ENCODE measurements at regions not wholly inside any gene's neighbourhood (a gene's known extent, or its start where the extent isn't known, plus 50 kb on each side); places are given as distances from the start of the nearest gene placed in this dataset.

DNA sequence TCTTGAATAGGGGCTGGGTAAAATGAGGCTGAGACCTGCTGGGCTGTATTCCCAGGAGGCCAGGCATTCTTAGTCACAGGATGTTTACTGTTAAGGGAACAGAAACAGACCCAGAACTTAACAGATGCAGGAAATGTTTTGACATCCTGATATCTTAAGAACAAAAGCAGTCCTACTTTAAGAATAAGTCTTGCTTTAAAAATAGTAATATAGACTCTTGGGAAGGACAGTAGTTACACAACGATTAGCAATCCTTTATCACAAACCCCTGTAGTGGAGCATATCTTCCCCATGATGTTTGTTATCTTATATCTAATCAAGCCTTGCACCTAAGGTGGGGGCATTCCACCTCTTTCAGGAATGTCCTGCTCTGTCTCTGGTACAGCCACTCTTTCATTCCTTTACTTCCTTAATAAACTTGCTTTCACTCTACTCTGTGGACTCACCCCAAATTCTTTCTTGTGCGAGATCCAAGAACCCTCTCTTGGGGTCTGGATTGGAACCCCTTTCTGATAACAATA lies 493.7 kb upstream of the SULF2 start:
- TF ChIP-seq, protein P1, sequence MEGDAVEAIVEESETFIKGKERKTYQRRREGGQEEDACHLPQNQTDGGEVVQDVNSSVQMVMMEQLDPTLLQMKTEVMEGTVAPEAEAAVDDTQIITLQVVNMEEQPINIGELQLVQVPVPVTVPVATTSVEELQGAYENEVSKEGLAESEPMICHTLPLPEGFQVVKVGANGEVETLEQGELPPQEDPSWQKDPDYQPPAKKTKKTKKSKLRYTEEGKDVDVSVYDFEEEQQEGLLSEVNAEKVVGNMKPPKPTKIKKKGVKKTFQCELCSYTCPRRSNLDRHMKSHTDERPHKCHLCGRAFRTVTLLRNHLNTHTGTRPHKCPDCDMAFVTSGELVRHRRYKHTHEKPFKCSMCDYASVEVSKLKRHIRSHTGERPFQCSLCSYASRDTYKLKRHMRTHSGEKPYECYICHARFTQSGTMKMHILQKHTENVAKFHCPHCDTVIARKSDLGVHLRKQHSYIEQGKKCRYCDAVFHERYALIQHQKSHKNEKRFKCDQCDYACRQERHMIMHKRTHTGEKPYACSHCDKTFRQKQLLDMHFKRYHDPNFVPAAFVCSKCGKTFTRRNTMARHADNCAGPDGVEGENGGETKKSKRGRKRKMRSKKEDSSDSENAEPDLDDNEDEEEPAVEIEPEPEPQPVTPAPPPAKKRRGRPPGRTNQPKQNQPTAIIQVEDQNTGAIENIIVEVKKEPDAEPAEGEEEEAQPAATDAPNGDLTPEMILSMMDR (IDR thresholded peaks at IDR 0.05): no peak
- no peak for TF ChIP-seq POLR2A (IDR thresholded peaks at IDR 0.05)
